ENCODE measurements at regions not wholly inside any gene's neighbourhood (a gene's known extent, or its start where the extent isn't known, plus 50 kb on each side); places are given as distances from the start of the nearest gene placed in this dataset.

GRCh38 chr18:6557770-6558248 lies 143.1 kb upstream of the L3MBTL4 start:
- no peak overlapping the region for H4K5ac ChIP-seq (ENCODE audit: insufficient read length, low read depth, low read length)
- H2BK20ac ChIP-seq (ENCODE audit: low read length), result no peak overlapping the region
- no peaks in the 10 kb centered on the region; the same call in 1 of the 2 replicates for H3K23me2 ChIP-seq (ENCODE audit: low read depth, low read length)
- ChIA-PET CTCF (ENCODE audit: partially characterized antibody) (interaction anchor here (1.4 to 1.8 kb wide), 2 partner anchors 17 to 46 kb away, joined by 3 to 4 read pairs; no protein-coding TSS in a partner anchor), POLR2A (ENCODE audit: partially characterized antibody) (no interaction called here)
- H3K79me1 ChIP-seq (ENCODE audit: low read depth, low read length), result no peaks in the 10 kb centered on the region
- H4K91ac ChIP-seq (replicated peaks; ENCODE audit: insufficient read length, low read length), result no peak overlapping the region
- no peak overlapping the region for H3K9ac ChIP-seq (replicated peaks in 1 of 4; ENCODE audit: extremely low read depth in 1 of 4, low read depth in 3 of 4, low read length in 3 of 4)
- no peak overlapping the region for H3K14ac ChIP-seq (ENCODE audit: insufficient read length)
- H2BK12ac ChIP-seq (ENCODE audit: low read depth, low read length), result no peak overlapping the region
- H2AFZ ChIP-seq (ENCODE audit: low read length), result no peak overlapping the region
- no peaks in the 10 kb centered on the region; a peak in 1 of 7 replicates for H3K27me3 ChIP-seq (replicated peaks in 1 of 4; ENCODE audit: control insufficient read depth in 3 of 4, extremely low read depth in 1 of 4, insufficient read depth in 3 of 4, low read length in 3 of 4)
- 0 out of 2 replicates have a peak overlapping the region, but pooled peaks have one; percentile 36 for H2BK15ac ChIP-seq (ENCODE audit: low read length)
- H2BK120ac ChIP-seq (replicated peaks; ENCODE audit: low read depth, low read length), result no peak overlapping the region
- H3K18ac ChIP-seq (ENCODE audit: extremely low read depth, low read length), result peak overlapping the region; percentile 9; the same call in 1 of the 2 replicates
- no peaks in the 10 kb centered on the region for H4K20me1 ChIP-seq (replicated peaks in 1 of 2; ENCODE audit: control insufficient read depth in 1 of 2, insufficient read depth in 2 of 2, low read length in 2 of 2)
- H3K4ac ChIP-seq (replicated peaks; ENCODE audit: insufficient read length, low read depth, low read length), result no peak overlapping the region
- 77% methylated on average over 8 of the region's 8 CpGs; no CpG with 5 or more reads in 1 of the 2 experiments for WGBS, 2 experiments (ENCODE audit: extremely low coverage in 1 of 2, insufficient coverage in 1 of 2, insufficient read length in 1 of 2, insufficient replicate concordance in 2 of 2, low coverage in 1 of 2, low lambda C conversion rate in 2 of 2, missing lambda C conversion rate in 1 of 2)
- H4K8ac ChIP-seq (ENCODE audit: extremely low read depth, insufficient read depth, low read length), result no peak overlapping the region
- H2BK5ac ChIP-seq (ENCODE audit: low read depth, low read length), result no peak overlapping the region
- H3K79me2 ChIP-seq (ENCODE audit: control insufficient read depth in 1 of 2, insufficient read depth in 2 of 2, low read length in 2 of 2), result no peaks in the 10 kb centered on the region
- H2AK5ac ChIP-seq (ENCODE audit: low read depth, low read length), result no peak overlapping the region
- TF ChIP-seq EP300 (IDR thresholded peaks at IDR 0.05; ENCODE audit: borderline replicate concordance in 1 of 2, low read depth in 2 of 2, low read length in 2 of 2) (no peak), JUN (IDR thresholded peaks at IDR 0.05; ENCODE audit: low read depth, low read length) (no peak)
- FAIRE-seq (no peak), DNase-seq (ENCODE audit: low read depth in 1 of 2, low spot score in 2 of 2) (no peak)
- H3K27ac ChIP-seq (ENCODE audit: low read depth, low read length), result no peak overlapping the region
- no peak overlapping the region for H3K4me2 ChIP-seq (ENCODE audit: insufficient read depth in 1 of 2, low read depth in 2 of 2, low read length in 2 of 2)
- no peaks in the 10 kb centered on the region for H3K36me3 ChIP-seq (ENCODE audit: control insufficient read depth in 2 of 4, insufficient read depth in 4 of 4, low read length in 3 of 4)
- H3K56ac ChIP-seq (replicated peaks; ENCODE audit: insufficient read length, low read depth, low read length), result no peak overlapping the region
- H3K4me1 ChIP-seq (replicated peaks in 1 of 4; ENCODE audit: control insufficient read depth in 3 of 4, insufficient read depth in 4 of 4, low read length in 3 of 4), result peaks cover 5 to 11% (median 6%) of the 10 kb centered on the region in 4 experiments
- no peak overlapping the region for H3K4me3 ChIP-seq (ENCODE audit: extremely low read depth in 1 of 4, insufficient read depth in 2 of 4, low read depth in 3 of 4, low read length in 4 of 4)
- no peaks in the 10 kb centered on the region; a peak in 1 of 4 replicates for H3K9me3 ChIP-seq (ENCODE audit: insufficient read depth in 2 of 2, low read depth in 1 of 2, low read length in 1 of 2)
- H3K23ac ChIP-seq (ENCODE audit: insufficient read length), result no peak overlapping the region
